HG02852 (cell line): ENCODE measurements at regions not wholly inside any gene's neighbourhood (a gene's known extent, or its start where the extent isn't known, plus 50 kb on each side); places are given as distances from the start of the nearest gene placed in this dataset.
A peak's percentile ranks its signal among the peaks of the same experiment; 100 is the strongest.

Experiments
- ATAC-seq: cut with Tn5 transposase; IDR thresholded peaks from one replicate; pipeline ENCODE4 v1.9.1; 2021; ENCODE audit warnings: mild to moderate bottlenecking, moderate library complexity; ENCODE audit not compliant: unreplicated experiment

GRCh38 chr5:136425921-136426320, 60.6 kb upstream of the TRPC7 start:
- ATAC-seq, result no peak

- peak; percentile 85 for ATAC-seq
These were observed 59.7 kb upstream of the TRPC7 start for GRCh38 chr5:136424835-136425584.

GRCh38 chr5:136423944-136424606, 58.7 kb upstream of the TRPC7 start:
- no peak for ATAC-seq

- ATAC-seq, result no peak
These were observed 55.0 kb upstream of the TRPC7 start for GRCh38 chr5:136420168-136420898.

DNA sequence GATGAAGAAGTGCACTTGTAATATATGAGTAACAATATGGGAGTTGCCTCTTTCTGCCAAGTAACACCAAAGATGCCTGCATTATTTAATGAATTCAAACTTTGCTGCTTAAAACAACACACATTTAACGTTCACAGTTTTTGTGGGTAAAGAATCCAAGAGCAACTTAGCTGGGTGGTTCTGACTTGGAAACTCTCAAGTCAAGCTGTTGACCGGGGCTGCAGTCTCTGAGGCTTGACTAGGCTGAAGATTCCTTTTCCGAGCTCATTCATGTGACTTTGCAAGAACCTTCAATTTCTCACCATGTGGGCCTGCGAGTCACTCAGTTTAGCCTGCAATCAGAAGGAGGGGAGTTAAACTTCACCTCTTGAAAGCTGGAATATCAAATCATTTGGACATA, 53.0 kb upstream of the TRPC7 start:
- ATAC-seq, result no peak
